HG03280 (cell line): ENCODE measurements at regions not wholly inside any gene's neighbourhood (a gene's known extent, or its start where the extent isn't known, plus 50 kb on each side); places are given as distances from the start of the nearest gene placed in this dataset.

Source experiments
- ATAC-seq: cut with Tn5 transposase; IDR thresholded peaks from one replicate; pipeline ENCODE4 v1.9.1; 2021; ENCODE audit warnings: mild to moderate bottlenecking, moderate library complexity; ENCODE audit not compliant: unreplicated experiment

DNA sequence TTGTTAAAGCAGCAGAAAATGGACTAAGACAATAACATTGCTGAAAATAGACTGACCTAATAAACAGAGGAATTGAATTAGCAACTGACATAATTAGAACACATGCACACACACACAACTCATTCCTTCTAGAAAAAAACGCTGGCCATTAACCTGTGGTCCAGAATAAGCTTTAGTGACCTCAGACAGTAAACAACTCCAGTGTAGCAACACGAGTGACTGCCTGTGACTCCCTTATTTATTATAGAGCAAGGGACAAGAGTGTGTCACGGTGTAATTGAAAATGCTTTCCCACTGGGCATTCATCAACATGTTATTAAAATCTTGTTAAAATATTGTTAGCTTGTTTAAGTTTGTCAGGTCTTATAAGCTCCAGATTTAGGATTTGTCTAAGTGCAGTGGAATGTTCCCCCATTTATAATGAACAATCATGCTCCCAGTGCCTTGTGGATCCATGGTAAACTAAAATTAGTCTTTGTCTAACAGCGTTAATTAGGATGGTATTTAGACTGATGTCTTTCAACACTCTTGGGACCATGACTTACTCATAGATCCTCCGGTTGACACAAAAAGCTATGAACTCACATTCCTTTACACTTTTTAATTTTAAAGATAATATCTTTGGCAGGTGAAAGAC lies 111.7 kb upstream of the IRS2 start:
- no peak for ATAC-seq

DNA sequence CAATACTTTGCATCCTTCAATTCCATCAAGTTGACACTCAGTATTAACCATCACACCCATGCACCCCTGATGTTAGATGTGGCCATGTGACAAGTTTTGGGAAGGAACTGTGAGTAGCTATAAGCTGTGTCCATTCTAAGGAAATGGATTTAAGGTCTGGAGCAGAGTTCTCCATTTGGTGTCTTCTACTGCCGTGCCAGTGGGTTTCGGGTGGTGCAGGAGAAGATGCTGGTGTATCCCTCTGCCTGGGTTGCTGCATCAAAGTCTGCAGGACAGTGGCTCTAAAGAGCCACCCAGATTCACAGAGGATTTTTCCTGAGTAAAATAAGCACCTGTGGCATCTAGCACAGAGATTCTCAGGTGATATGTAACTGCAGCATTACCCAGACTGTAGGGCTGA lies 105.7 kb upstream of the IRS2 start:
- ATAC-seq: no peak

DNA sequence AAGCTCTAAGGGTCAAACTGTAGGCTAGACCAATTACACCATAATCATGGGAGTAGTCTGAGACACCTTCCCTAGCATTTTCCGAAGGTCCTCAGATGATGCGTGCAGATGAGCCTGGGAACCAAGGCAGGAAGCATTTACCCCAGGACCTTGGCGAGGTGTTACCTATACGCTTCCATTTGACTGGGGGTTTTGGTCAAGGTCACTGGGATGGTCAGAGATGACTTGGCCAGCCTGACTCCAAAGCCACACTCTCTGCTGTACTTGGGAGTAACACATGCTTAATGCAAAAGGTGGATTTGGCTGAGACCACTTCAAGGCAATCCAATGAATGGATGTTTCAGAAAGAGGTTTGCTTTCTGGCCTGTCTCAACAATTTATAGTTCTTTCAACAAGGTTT lies 98.9 kb upstream of the IRS2 start:
- ATAC-seq: no peak

DNA sequence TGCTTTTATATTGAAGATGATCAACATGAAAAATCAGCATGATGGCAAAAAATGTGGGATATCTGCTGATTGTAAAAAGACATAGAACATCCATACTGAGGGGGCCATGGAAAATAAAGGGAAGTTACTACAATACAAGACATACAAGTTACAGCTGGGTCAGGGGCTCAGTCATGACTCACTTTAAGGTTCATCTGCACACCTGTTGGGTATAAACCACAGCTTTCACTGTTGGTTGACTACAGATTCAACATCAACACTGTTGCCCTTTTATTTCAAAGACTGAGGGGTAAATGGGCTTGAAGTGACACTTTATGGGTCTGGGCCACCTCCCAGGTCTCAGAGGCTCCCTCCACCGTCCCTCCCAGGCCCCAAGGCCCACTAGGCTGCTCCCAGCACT lies 98.1 kb upstream of the IRS2 start:
- no peak for ATAC-seq

DNA sequence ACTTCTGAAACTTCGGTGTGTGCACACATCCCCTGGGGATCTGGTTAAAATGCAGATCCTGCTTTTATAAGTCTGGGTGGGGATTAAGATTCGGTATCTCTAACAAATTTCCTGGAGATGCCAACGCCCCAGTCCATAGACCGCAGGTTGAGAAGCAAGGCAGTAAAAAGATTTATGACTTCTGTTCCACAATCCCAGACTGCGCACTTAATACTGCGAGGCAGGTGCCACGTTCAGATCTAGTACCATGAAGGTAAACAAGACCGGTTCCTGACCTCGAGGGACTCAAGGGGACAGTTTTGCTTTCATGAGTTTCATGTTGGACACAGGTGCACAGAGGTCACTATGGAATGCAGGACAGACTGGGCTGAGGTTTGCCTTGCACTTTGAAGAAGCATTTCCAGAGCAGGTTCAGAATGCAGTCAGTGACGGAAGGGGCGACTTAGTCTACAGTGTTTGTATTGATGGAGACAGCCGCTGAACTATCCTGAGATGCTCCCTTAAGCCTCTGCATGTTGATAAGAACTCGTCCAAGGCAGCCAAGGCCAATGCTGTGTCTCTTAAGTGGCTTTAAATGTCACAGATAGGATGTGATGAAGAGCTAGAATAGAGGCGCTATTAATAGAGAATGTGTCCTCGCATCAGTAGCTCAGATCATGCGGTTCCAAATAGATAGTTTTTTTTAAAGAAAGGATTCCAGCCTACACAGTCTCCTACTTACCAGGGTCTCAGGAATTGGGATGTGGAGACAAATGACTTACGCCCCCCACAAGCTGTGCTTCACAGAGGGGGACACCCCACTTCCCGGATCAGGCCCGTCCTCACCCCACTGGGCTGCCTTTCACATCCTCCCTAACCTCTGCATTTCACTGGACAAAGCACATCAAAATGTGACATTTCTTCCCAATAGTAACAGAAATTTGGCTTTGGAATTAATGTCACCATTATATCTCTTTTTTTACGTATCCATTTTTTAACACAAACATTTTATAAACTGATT lies 97.1 kb upstream of the IRS2 start:
- no peak for ATAC-seq

DNA sequence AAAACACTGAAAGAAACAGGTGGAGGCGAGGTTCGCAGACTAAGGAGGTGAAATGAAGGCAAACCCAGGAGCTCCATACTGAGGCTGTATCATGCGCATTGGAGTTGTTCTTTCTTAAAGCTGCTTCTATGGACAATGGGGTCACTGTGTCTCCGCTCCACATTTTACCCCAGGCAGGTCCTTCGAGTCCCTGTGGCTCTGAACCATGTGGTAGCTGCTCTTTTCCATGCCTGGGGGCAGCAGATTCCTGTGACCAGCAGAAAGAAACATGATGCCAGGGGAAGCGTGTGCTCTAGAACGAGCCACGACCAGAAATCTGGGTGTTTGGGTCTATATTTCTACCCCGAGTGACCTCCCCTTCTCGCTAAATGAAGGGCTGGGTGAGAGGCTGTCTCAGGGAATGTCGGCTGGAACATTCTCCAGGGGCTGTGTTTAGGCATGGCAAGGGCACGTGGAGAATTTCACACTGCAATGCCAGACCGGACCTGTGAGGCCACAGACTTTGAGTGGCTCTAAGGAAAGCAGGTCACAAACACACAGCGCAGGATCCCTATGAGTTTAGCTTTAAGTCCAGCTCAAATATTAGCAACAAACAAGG lies 95.7 kb upstream of the IRS2 start:
- no peak for ATAC-seq

DNA sequence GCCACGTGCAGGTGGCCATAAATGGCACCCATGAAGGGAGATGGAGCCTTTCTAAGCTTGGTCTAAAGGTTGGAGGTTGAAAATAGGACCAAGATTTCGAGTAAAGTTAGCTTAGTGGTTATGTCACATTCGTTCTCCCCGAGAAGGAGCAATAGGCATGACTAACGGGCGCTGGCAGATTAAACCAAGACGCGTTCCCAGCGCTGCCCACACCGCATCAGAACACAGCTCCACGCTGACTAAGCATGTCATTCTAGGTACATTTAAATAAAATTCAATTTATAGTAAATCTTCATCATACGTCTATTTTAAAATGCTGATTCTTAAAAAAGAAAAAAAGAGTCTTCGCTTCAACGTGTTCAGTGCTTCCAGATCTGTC lies 95.0 kb upstream of the IRS2 start:
- no peak for ATAC-seq

DNA sequence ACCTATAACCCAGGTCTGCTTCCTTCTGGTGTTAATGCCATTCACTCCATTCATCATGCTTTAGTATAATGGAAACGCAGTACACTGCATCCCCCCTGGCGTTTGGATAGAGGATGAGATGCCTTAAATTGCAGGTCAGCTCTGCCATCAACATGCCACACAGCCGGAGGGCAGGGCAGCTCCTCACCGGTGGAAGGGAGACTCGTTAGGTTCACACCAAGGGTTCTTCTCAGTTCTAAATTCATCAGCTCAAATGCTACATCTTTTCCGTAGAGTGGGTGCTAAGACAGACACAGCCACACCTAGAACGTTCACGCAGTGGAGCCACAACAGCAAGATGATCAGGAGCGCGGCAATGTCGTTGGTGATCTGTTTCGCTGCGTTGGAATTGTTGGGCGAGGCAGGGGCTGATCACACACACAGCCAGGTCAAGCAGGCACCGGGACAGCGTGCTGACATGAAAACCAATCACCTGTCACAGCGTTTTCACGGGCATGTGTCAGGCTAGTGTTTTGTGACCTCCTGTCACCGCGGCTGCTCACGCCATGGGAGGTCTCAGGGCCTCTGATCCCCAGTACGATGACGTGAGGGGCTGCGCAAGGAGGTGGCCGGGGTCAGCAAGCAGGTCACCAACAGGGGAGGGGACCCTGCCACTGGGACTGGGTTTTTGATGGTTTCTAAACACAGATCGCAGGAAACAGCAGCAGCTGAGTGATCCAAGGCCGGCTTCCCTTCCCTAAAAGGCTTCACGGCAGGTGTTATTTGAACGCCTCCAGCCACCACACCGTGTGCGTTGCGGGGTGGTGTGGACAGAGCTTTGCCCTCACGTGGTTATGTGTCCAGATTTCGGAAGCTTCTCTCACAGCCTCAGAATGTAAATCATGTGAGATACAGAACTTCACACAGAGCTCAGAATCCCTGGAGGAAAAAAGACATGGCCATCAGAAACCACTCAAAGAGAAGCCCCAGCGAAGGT lies 94.3 kb upstream of the IRS2 start:
- no peak for ATAC-seq

DNA sequence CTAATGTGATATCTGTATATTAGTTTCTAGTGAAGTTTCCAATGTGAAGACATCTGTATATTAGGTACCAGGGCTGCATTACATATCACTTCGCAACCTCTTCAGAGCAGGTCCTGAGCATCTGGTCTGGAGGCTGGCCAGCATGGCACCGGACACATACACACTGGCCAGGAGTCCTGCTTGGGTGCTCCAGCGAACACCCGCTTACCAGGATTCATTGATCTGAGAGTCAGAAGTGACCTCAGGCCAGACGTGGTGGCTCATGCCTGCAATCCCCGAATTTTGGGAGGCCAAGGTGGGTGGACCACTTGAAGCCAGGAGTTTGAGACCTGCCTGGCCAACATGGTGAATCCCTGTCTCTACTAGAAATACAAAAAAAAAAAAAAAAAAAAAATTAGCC lies 93.0 kb upstream of the IRS2 start:
- ATAC-seq: no peak

DNA sequence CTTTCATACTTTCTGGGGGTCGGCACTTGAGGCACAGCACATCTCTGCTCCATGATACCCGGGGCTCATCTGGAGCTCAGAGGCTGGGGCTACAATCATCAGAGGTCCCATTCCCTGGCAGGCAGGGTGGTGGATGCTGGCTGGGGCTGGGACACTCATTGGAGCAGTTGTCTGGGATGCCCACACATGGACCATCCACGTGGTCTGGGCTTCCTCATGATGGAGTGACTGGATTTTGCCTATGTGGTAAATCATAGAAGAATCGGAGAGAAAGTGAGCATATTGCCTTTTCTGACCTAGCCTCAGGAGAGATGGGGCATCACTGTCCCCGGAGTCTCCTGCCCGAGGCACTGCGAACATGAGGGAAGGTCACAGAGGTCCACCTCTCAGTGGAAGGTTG lies 91.4 kb upstream of the IRS2 start:
- ATAC-seq: no peak

DNA sequence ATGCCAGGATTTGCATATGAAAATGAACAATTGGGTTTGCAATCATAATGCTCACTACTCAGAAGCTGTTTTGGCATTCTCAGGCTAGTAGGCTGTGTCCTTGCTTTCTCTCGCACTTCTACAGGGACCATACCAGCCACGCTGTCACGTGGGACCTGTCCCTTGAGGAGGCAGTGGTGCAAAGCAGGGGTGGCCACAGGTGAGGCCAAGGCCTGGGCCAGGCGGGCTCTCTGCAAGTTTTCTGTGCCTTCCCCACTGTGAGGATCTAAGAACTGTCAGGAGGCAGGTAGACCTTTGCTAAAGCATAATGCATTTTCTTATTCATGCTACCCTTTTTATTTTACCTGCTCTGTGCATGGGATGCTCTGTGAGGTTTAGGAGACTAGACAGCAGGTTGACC lies 89.4 kb upstream of the IRS2 start:
- no peak for ATAC-seq

DNA sequence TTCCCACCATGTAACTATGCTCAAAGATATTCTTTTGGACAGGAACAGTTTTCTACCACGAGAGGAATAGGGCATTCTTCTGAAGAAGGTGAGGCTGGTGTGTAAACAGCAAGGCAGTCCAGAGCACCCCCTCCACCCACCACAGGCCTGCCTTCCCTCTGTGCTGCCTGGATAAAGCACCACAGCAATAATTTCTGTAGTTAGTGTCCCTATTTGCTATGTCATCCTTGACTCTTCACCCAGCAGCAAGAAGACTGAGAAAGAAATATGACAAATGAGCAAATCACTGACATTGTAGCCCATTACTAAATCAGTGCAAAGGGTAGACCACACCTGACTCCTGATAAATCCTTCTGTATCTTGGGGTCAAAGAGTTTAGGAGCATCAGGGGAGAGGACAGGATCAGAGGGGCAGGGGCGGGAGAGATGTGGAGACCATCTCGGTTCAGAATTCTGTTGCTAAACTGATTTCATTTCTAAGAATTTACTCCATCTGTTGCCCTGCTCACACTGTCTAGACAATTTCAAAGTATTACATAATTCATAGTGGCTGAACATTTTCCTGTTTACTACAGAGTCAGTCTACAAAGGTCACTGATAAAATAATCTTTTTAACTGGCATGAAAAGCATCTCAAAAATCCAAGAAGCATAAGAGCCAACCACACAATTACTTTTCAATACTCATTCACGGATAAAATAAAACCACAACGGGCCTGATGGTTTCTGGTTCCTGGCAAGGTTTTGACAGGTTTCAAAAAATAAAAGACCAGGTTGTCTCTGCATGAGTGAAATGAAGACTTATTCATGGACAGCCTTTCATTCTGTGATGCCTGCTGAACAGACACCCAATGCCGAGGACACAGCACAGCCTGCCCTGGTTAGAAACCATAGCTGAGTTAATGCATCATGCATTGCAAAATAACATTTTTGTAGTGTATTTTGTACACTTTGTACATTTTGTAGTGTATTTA lies 88.4 kb upstream of the IRS2 start:
- no peak for ATAC-seq

DNA sequence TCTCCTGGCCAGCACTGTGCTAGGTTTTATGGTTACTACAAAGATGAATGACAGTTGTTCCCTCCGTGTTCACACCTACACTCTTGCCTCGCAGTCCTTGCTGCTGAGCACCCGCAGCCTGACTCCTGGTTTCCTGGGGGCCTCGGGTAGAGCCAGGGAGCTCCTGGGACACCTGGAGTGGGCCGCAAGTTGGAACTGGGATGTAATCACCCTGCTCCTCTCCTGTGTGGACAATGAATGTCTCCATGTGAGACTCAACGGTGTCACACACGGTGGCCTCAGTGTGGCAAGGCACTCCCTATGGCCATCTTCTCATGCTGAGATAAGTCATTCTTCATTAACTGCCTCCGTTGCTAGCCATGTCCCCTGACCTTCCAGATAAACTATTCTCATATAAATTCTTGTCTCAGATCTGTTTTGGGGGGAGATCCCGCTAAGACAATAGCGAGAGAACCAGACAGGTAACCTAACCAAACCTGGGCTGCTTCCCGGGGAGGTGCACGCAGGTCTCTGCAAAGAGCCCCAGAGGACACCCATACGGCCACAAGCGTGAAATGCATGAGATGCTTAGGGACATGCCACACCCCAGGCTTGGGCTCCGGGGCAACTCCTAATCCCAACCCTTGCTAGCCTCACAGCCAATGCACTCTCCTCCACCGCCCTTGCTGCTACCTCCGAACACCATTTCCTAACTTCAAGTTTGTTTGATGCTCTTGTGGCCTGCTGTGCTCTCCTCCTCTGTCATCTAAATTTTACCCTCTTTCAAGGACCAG lies 87.2 kb upstream of the IRS2 start:
- no peak for ATAC-seq

DNA sequence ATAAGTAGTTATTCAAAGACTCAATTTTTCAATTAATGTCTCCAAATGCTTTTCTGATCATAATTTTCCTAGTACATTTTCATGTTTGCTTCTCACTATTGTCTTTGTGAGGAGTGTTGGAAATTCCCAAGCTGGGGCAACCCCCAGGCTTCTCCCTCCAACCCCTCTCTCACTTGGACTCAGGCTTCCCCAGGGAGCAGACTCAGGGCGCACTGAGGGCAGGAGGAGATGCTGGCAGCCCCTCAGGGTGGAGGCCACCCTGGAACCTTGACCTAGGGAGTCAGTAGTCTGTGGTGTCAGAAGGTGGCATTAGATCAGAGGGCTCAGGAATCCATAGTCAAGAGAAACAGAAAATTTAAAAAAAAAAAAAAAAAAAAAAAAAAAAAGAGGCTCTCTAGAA lies 86.5 kb upstream of the IRS2 start:
- ATAC-seq: no peak

DNA sequence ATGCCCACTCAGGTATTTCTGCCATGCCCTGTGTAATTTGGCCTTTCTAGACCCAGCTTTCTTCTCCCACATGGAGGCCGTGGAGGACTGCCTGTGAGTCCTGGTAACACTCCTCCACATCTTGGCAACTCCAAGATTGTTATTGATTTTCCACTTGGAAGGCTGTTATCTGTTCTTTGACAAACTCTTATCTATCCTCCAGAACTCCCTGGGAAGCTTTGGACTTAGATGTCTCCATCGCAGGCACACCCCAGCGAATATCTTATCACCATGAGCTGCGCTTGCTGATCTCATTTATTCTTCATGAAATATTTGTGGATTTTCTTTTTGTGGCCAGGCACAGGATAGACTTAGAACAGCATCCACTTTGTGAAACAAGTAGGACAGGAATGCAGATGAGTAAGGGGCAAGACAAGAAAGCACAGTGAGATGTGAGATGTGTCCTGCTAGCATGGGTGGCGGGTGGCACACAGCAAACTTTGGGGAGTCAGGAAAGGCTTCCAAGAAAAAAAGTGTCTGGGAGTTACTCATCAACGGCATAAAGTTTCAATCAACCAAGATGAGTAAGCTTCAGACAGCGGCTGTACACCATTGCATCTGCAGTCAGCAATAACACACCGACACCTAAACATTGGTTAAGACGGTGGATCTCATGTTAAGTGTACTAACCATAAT lies 84.5 kb upstream of the IRS2 start:
- no peak for ATAC-seq

DNA sequence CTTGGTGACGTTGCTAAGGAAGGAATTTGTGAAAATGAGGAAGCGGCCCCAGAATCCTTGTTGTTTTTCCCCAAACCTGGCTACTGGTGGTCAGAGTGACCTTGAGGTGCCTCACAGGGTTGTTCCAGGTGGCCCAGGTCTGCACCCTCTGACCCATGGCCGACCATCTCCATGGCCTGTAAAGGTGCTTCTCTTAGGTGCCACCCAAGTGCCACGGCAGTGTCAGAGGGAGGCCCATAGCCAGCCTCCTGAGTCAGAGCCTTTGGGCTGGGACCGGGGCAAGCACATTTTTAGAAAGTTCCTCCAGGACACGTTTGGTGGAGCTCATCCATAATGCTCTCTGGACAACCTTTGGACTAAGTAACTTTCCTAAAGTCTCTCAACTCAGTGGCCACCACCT lies 83.9 kb upstream of the IRS2 start:
- ATAC-seq: no peak

DNA sequence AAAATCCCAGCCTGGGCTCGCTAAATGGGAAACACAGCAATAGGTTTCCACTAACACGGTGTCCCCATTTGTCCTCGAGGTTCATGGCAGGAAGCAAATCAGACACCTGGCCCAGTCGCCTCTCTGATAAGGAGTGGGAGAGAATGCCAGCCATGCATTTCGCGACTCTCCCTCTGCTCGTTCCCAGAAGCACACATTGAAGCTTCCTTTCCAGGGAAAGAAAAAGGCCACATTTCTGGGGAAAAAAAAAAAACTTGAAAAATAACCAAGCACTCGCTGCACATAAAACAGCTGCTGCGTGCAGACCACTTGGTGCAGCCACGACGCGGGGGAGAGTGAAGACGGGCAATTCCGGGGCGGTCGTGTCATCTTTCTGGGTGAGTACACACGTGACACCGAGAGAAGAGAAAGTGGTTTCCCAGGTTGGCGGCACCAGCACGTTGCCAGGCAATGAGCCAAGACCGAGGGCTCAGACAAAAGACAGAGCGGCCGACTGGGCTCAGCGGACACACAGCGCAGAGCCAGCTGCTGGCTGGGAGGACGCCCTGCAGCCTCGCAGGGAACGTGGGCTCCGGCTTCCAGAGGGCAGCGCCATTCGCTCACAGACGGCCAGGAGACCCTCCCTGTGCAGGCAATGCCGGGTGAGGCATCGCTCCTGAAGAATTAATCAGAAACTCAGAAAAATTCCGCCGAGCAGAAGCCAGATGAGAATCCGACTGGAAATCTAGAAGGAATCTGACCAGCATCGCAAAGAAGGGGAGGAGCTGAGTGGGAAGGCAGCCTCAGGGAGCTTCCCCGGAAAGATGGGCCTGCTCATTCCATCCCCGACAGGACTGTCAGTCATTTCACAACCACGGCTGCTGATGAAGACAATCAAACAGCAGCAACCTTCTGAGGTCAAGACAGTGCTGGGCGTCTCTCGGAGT lies 83.2 kb upstream of the IRS2 start:
- no peak for ATAC-seq
